ENCODE measurements at regions not wholly inside any gene's neighbourhood (a gene's known extent, or its start where the extent isn't known, plus 50 kb on each side); places are given as distances from the start of the nearest gene placed in this dataset.

GRCh38 chr16:86100205-86101136, 201.5 kb downstream of the IRF8 start:
- SMC1A ChIA-PET (ENCODE audit: uncharacterized antibody, unreplicated experiment) = interaction anchor here (0.6 kb wide), 1 partner anchor 970 kb away, joined by 3 read pairs; no protein-coding TSS in a partner anchor
- WGBS (ENCODE audit: insufficient coverage, insufficient replicate concordance, low lambda C conversion rate, missing lambda C conversion rate) = 27% methylated on average over 11 of the region's 11 CpGs
- DNase-seq (ENCODE audit: low read depth, low spot score) (no peak), FAIRE-seq (no peak), ATAC-seq (no peak)
- no peaks in the 10 kb centered on the region for H3K36me3 ChIP-seq (ENCODE audit: control insufficient read depth in 2 of 2, insufficient read depth in 2 of 2, low read length in 1 of 2)
- no peak overlapping the region for H3K9ac ChIP-seq (ENCODE audit: control insufficient read depth, insufficient read depth, low read length)
- no peaks in the 10 kb centered on the region for H3K9me3 ChIP-seq (replicated peaks; ENCODE audit: control insufficient read depth, insufficient read depth, low read length)
- H3K4me1 ChIP-seq (ENCODE audit: control insufficient read depth, insufficient read depth, low read length) = no peaks in the 10 kb centered on the region
- no peak overlapping the region for H2AFZ ChIP-seq (ENCODE audit: control insufficient read depth, low read depth, low read length)
- H3K27me3 ChIP-seq (replicated peaks in 1 of 2; ENCODE audit: control insufficient read depth in 2 of 2, insufficient read depth in 2 of 2, low read length in 1 of 2) = no peaks in the 10 kb centered on the region; a peak in 1 of 4 replicates
- RAD21 ChIA-PET (ENCODE audit: unreplicated experiment) = no interaction called here
- POLR2A ChIA-PET = interaction anchor here (0.5 kb wide), 1 partner anchor 21 kb away, joined by 9 read pairs; no protein-coding TSS in a partner anchor
- no peak overlapping the region for H3K4me2 ChIP-seq (ENCODE audit: control insufficient read depth, insufficient read depth)
- no peaks in the 10 kb centered on the region for H4K20me1 ChIP-seq (ENCODE audit: control insufficient read depth, insufficient read depth)
- CTCF ChIA-PET = no interaction called here
- in situ Hi-C loops (cut with MboI) = no loop called here
- no peaks in the 10 kb centered on the region for H3K79me2 ChIP-seq (ENCODE audit: control insufficient read depth, insufficient read depth, low read length)
- no TSS peak for BruUV-seq (replicated peaks)
- intact Hi-C loops (cut with micrococcal nuclease; ENCODE audit: unreplicated experiment) = no loop called here
- no peak overlapping the region for H3K27ac ChIP-seq (ENCODE audit: control insufficient read depth, insufficient read depth)
- no peak overlapping the region for H3K4me3 ChIP-seq
- TF ChIP-seq STAT1 (conservative IDR thresholded peaks at IDR 0.05) = no peak
- TF ChIP-seq ZZZ3 (IDR thresholded peaks at IDR 0.05; ENCODE audit: control insufficient read depth, insufficient read length, low read depth) = no peak
- no peak for TF ChIP-seq PBX3 (IDR thresholded peaks at IDR 0.05; ENCODE audit: insufficient replicate concordance, low read depth, low read length)
- TF ChIP-seq YY1 (IDR thresholded peaks at IDR 0.05; ENCODE audit: low read depth, low read length) = no peak
- TF ChIP-seq BACH1 (IDR thresholded peaks at IDR 0.05; ENCODE audit: borderline replicate concordance) = no peak
- no peak for TF ChIP-seq CTCF (IDR thresholded peaks at IDR 0.05 in 2 of 3, conservative IDR thresholded peaks at IDR 0.05 in 1 of 3; ENCODE audit: control insufficient read depth in 2 of 3, extremely low read depth in 1 of 3, insufficient read depth in 1 of 3, low read depth in 3 of 3, low read length in 3 of 3)
- no peak for TF ChIP-seq CBFB (IDR thresholded peaks at IDR 0.05; ENCODE audit: low read depth)
- no peak for TF ChIP-seq USF1 (IDR thresholded peaks at IDR 0.05; ENCODE audit: borderline replicate concordance, extremely low read length, insufficient read depth, low read depth, low read length)
- no peak for TF ChIP-seq MTA3 (IDR thresholded peaks at IDR 0.05; ENCODE audit: borderline replicate concordance, low read length)
- TF ChIP-seq NFYB (IDR thresholded peaks at IDR 0.05; ENCODE audit: insufficient read depth, low read depth, low read length) = no peak
- TF ChIP-seq ATF2 (IDR thresholded peaks at IDR 0.05; ENCODE audit: low read length) = no peak
- no peak for TF ChIP-seq USF2 (IDR thresholded peaks at IDR 0.05; ENCODE audit: borderline replicate concordance, low read depth, low read length)
- no peak for TF ChIP-seq ZNF274 (IDR thresholded peaks at IDR 0.05; ENCODE audit: insufficient read depth, insufficient read length)

Measured in GM12878 (cell line).